K562 (cell line): ENCODE measurements at regions not wholly inside any gene's neighbourhood (a gene's known extent, or its start where the extent isn't known, plus 50 kb on each side); places are given as distances from the start of the nearest gene placed in this dataset.
A peak's percentile ranks its signal among the peaks of the same experiment; 100 is the strongest.

ENCODE experiments used
- C11orf30 ChIP-seq: fragments of 450-650 bp; IDR thresholded peaks from 2 replicates; pipeline ENCODE4 v1.6.1; 2016; ENCODE audit warnings: low read depth, mild to moderate bottlenecking
- CREB3L1 ChIP-seq: fragments of 450-650 bp; IDR thresholded peaks from 2 replicates; pipeline ENCODE4 v1.6.1; 2014; ENCODE audit warnings: low read depth, mild to moderate bottlenecking, moderate library complexity, borderline replicate concordance
- DACH1 ChIP-seq: fragments of 450-650 bp; IDR thresholded peaks from 2 replicates; pipeline ENCODE4 v1.6.1; 2018; ENCODE audit not compliant: partially characterized antibody
- DLX4 ChIP-seq: fragments of 250-450 bp; sonication (Bioruptor Pico); IDR thresholded peaks from 2 replicates; pipeline ENCODE4 v1.6.1; 2021; ENCODE audit warnings: mild to moderate bottlenecking
- GABPA ChIP-seq: fragments of 200-800 bp; sonication (Bioruptor generic); conservative IDR thresholded peaks from 2 replicates; pipeline ENCODE4 v1.6.1; 2016; ENCODE audit warnings: low read depth, missing genetic modification characterization, missing compliant biosample characterization
- GATAD2B ChIP-seq: fragments of 450-650 bp; IDR thresholded peaks from 2 replicates; pipeline ENCODE4 v1.6.1; 2017; ENCODE audit warnings: mild to moderate bottlenecking, borderline replicate concordance
- LARP7 ChIP-seq: fragments of 450-650 bp; IDR thresholded peaks from 2 replicates; pipeline ENCODE4 v1.6.1; 2016
- MBD1 ChIP-seq: fragments of 250-450 bp; sonication (Bioruptor Pico); IDR thresholded peaks from 2 replicates; pipeline ENCODE4 v1.8.0; 2022; ENCODE audit warnings: inconsistent platforms
- MNT ChIP-seq, 2 experiments: fragments of 450-650 bp; conservative IDR thresholded peaks; 2 replicates each; pipeline ENCODE4 v1.6.1; 2017; ENCODE audit warnings: mild to moderate bottlenecking in 2 of 2, moderate library complexity in 2 of 2
- PCBP2 ChIP-seq: fragments of 200-400 bp; formaldehyde crosslinking; IDR thresholded peaks from 2 replicates; pipeline ENCODE4 v1.6.1; 2018; ENCODE audit warnings: low read length, low read depth, mild to moderate bottlenecking, moderate library complexity; ENCODE audit not compliant: poor library complexity, severe bottlenecking
- PHTF2 ChIP-seq: fragments of 250-450 bp; sonication (Bioruptor Pico); IDR thresholded peaks from 2 replicates; pipeline ENCODE4 v1.5.0; 2021; ENCODE audit warnings: mild to moderate bottlenecking
- PRPF4 ChIP-seq: fragments of 200-400 bp; formaldehyde crosslinking; IDR thresholded peaks from one replicate; pipeline ENCODE4 v1.6.1; 2017; ENCODE audit warnings: low read length, low read depth, mild to moderate bottlenecking; ENCODE audit not compliant: insufficient read depth, poor library complexity, severe bottlenecking
- RBM25 ChIP-seq: fragments of 200-400 bp; formaldehyde crosslinking; IDR thresholded peaks from 2 replicates; pipeline ENCODE4 v1.6.1; 2018; ENCODE audit warnings: low read length, low read depth, moderate library complexity; ENCODE audit not compliant: severe bottlenecking
- SETDB1 ChIP-seq: IDR thresholded peaks from one replicate; pipeline ENCODE4 v1.6.1; 2012; ENCODE audit warnings: low read length, control low read depth, inconsistent platforms
- ZC3H8 ChIP-seq: fragments of 450-650 bp; IDR thresholded peaks from 2 replicates; pipeline ENCODE4 v1.6.1; 2017
- ZNF133 ChIP-seq: fragments of 250-450 bp; sonication (Bioruptor Pico); IDR thresholded peaks from 2 replicates; pipeline ENCODE4 v1.4.0; 2020; ENCODE audit warnings: mild to moderate bottlenecking
- ZNF212 ChIP-seq: fragments of 450-650 bp; formaldehyde crosslinking; IDR thresholded peaks from 2 replicates; pipeline ENCODE4 v1.4.0; 2020; ENCODE audit warnings: mild to moderate bottlenecking
- ZNF511 ChIP-seq: sonication (generic); formaldehyde crosslinking; IDR thresholded peaks from 2 replicates; pipeline ENCODE4 v1.8.0; 2022; ENCODE audit warnings: mild to moderate bottlenecking, missing genetic modification reagents
- ZNF584 ChIP-seq: fragments of 200-800 bp; sonication (Bioruptor generic); IDR thresholded peaks from 2 replicates; pipeline ENCODE4 v1.6.1; 2016; ENCODE audit warnings: low read depth, mild to moderate bottlenecking, missing genetic modification characterization, missing compliant biosample characterization
- ZNF655 ChIP-seq: fragments of 250-450 bp; sonication (Bioruptor Pico); IDR thresholded peaks from 2 replicates; pipeline ENCODE4 v1.5.0; 2021
- ZNF780A ChIP-seq: fragments of 250-450 bp; sonication (Bioruptor Pico); IDR thresholded peaks from 2 replicates; pipeline ENCODE4 v1.5.0; 2021; ENCODE audit warnings: mild to moderate bottlenecking

- TF ChIP-seq GABPA (tag): 0 out of 2 replicates have a peak, but pooled peaks have one; percentile 9
- peak; percentile 20; the same call in 1 of the 2 replicates for TF ChIP-seq DLX4 (CRISPR knock-in tag)
- no peak for TF ChIP-seq PCBP2
- no peak for TF ChIP-seq GATAD2B
- TF ChIP-seq ZNF511 (CRISPR knock-in tag): no peak
- TF ChIP-seq C11orf30: no peak
- TF ChIP-seq ZNF655 (CRISPR knock-in tag): peak; percentile 89
- no peak for TF ChIP-seq CREB3L1
- no peak for TF ChIP-seq ZNF584 (CRISPR knock-in tag)
- no peak for TF ChIP-seq RBM25
- TF ChIP-seq ZNF133 (CRISPR knock-in tag): no peak
- TF ChIP-seq DACH1: no peak
- no peak for TF ChIP-seq ZC3H8
- TF ChIP-seq SETDB1: no peak
- no peak for TF ChIP-seq MNT (conservative IDR thresholded peaks at IDR 0.05)
- TF ChIP-seq LARP7: no peak
- TF ChIP-seq ZNF780A (CRISPR knock-in tag): no peak
- no peak for TF ChIP-seq PRPF4
- TF ChIP-seq MBD1 (CRISPR knock-in tag): no peak
- TF ChIP-seq ZNF212 (CRISPR knock-in tag): no peak
- no peak for TF ChIP-seq PHTF2 (CRISPR knock-in tag)
Measured at GRCh38 chr22:22168941-22169867, 75.4 kb upstream of the VPREB1 start (continued).
